Keratinocyte (primary cell): ENCODE measurements at regions not wholly inside any gene's neighbourhood (a gene's known extent, or its start where the extent isn't known, plus 50 kb on each side); places are given as distances from the start of the nearest gene placed in this dataset.

Experiments
- DNase-seq: peaks from one replicate; pipeline ENCODE4 v3.0.0-alpha.2; 2011; ENCODE audit warnings: low read depth, missing footprints, low spot score
- FAIRE-seq: peaks from 2 replicates; lab custom pipeline; 2011; peaks lifted over from hg19 to GRCh38; lab: Jason Lieb, UNC
- H2AFZ ChIP-seq: 2 replicates; pipeline ENCODE4 v1.6.0; 2012; ENCODE audit warnings: low read length, control low read depth, inconsistent platforms; ENCODE audit not compliant: control insufficient read depth
- H3K27ac ChIP-seq: 2 replicates; pipeline ENCODE4 v1.5.1; 2011; ENCODE audit warnings: low read length; ENCODE audit not compliant: control insufficient read depth, insufficient read depth
- H3K27me3 ChIP-seq: 3 replicates; pipeline ENCODE4 v1.6.0; 2011; ENCODE audit warnings: low read length; ENCODE audit not compliant: control insufficient read depth, insufficient read depth; ENCODE audit errors: extremely low read depth
- H3K36me3 ChIP-seq, 2 experiments: 2 replicates in 1 of 2; 3 replicates in 1 of 2; pipeline ENCODE4 v1.5.1; 2011; ENCODE audit warnings: low read length in 2 of 2, mild to moderate bottlenecking in 1 of 2; ENCODE audit not compliant: control insufficient read depth in 2 of 2, insufficient read depth in 2 of 2; ENCODE audit errors: extremely low read depth in 1 of 2
- H3K4me1 ChIP-seq: 3 replicates; pipeline ENCODE4 v1.5.1; 2011; ENCODE audit warnings: low read length; ENCODE audit not compliant: control insufficient read depth, insufficient read depth; ENCODE audit errors: extremely low read depth
- H3K4me2 ChIP-seq: 3 replicates; pipeline ENCODE4 v1.6.0; 2011; ENCODE audit warnings: low read depth, low read length; ENCODE audit not compliant: control insufficient read depth, insufficient read depth; ENCODE audit errors: extremely low read depth
- H3K4me3 ChIP-seq, 3 experiments: fragments of 200-600 bp in 1 of 3; sonication (generic) in 1 of 3; 2 replicates in 2 of 3; 3 replicates in 1 of 3; pipeline ENCODE4 v1.5.1; 2011 to 2016; ENCODE audit warnings: low read length in 3 of 3, mild to moderate bottlenecking in 3 of 3, control low read depth in 2 of 3, inconsistent platforms in 1 of 3, low read depth in 1 of 3, mixed read lengths in 1 of 3, mixed run types in 1 of 3, moderate library complexity in 1 of 3; ENCODE audit not compliant: control insufficient read depth in 2 of 3, insufficient read depth in 2 of 3; ENCODE audit errors: extremely low read depth in 1 of 3
- H3K79me2 ChIP-seq: 2 replicates; pipeline ENCODE4 v1.6.0; 2012; ENCODE audit warnings: low read length; ENCODE audit not compliant: control insufficient read depth, insufficient read depth
- H3K9ac ChIP-seq: 3 replicates; pipeline ENCODE4 v1.6.0; 2011; ENCODE audit warnings: low read length; ENCODE audit not compliant: control insufficient read depth, insufficient read depth; ENCODE audit errors: extremely low read depth
- H3K9me1 ChIP-seq: 3 replicates; pipeline ENCODE4 v1.6.0; 2011; ENCODE audit warnings: low read length; ENCODE audit not compliant: control insufficient read depth, insufficient read depth; ENCODE audit errors: extremely low read depth
- H3K9me3 ChIP-seq: 2 replicates; pipeline ENCODE4 v1.5.1; 2012; ENCODE audit warnings: low read depth, low read length; ENCODE audit not compliant: control insufficient read depth
- H4K20me1 ChIP-seq: 3 replicates; pipeline ENCODE4 v1.6.0; 2011; ENCODE audit warnings: low read length; ENCODE audit not compliant: control insufficient read depth, insufficient read depth; ENCODE audit errors: extremely low read depth
- EZH2 ChIP-seq: IDR thresholded peaks from one replicate; pipeline ENCODE4 v1.6.1; 2012; ENCODE audit warnings: inconsistent platforms, mild to moderate bottlenecking, low read length, moderate library complexity
- dilution Hi-C: fragments of 300-500 bp; cut with MboI; formaldehyde crosslinking; loops from one replicate; pipeline ENCODE4 v1.7.0; 2020; ENCODE audit warnings: low sequenced_read_pairs; ENCODE audit not compliant: extremely low pct_ligation_motif_present
- TF ChIP-seq, protein P1 (sequence below), 3 experiments: IDR thresholded peaks in 1 of 3; conservative IDR thresholded peaks in 1 of 3; optimal IDR thresholded peaks in 1 of 3; 2 replicates in 2 of 3; 3 replicates in 1 of 3; pipeline versions ENCODE3 to v1.5.1; 2011; ENCODE audit warnings: low read length in 3 of 3, mild to moderate bottlenecking in 3 of 3, moderate library complexity in 2 of 3, control low read depth in 1 of 3, inconsistent platforms in 1 of 3; ENCODE audit not compliant: insufficient read depth in 2 of 3; ENCODE audit errors: extremely low read depth in 1 of 3

DNA sequence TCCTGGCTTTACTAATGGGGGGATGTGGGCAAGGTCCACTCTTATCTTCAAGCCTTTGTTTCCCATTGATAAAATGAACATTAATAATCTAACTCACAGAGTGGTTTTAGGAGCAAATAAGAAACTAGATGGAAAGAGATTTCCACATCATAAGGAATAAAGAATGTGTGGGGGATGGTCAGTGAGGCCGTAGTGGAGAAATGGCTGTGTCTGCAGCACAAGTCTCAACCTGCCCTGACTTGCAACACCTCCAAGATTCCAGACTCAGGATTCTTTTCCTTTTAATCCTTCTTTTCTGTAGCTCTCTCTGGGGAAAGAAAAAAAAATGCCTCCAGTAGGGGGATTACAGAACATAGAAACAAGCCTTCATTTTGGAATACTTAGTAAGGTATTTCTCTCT is 124.2 kb upstream of the MEX3C start:
- H4K20me1 ChIP-seq, result no peaks in the 10 kb centered on the region
- no peak overlapping the region for H3K4me3 ChIP-seq
- TF ChIP-seq, protein P1, sequence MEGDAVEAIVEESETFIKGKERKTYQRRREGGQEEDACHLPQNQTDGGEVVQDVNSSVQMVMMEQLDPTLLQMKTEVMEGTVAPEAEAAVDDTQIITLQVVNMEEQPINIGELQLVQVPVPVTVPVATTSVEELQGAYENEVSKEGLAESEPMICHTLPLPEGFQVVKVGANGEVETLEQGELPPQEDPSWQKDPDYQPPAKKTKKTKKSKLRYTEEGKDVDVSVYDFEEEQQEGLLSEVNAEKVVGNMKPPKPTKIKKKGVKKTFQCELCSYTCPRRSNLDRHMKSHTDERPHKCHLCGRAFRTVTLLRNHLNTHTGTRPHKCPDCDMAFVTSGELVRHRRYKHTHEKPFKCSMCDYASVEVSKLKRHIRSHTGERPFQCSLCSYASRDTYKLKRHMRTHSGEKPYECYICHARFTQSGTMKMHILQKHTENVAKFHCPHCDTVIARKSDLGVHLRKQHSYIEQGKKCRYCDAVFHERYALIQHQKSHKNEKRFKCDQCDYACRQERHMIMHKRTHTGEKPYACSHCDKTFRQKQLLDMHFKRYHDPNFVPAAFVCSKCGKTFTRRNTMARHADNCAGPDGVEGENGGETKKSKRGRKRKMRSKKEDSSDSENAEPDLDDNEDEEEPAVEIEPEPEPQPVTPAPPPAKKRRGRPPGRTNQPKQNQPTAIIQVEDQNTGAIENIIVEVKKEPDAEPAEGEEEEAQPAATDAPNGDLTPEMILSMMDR (optimal IDR thresholded peaks at IDR 0.05 in 1 of 3, IDR thresholded peaks at IDR 0.05 in 1 of 3, conservative IDR thresholded peaks at IDR 0.05 in 1 of 3; ENCODE audit: extremely low read depth in 1 of 3, insufficient read depth in 2 of 3, low read length in 3 of 3), result no peak
- TF ChIP-seq EZH2, result no peak
- no peaks in the 10 kb centered on the region for H3K9me3 ChIP-seq
- peak overlapping the region; percentile 6 for H3K4me2 ChIP-seq
- no peaks in the 10 kb centered on the region for H3K79me2 ChIP-seq
- peaks cover 14% of the 10 kb centered on the region for H3K4me1 ChIP-seq
- FAIRE-seq (peak; percentile 89), DNase-seq (peak; percentile 66)
- no peaks in the 10 kb centered on the region for H3K27me3 ChIP-seq
- peak overlapping the region; percentile 27 for H3K27ac ChIP-seq
- H3K9ac ChIP-seq, result no peak overlapping the region
- no peaks in the 10 kb centered on the region for H3K9me1 ChIP-seq
- peak overlapping the region; percentile 25 for H2AFZ ChIP-seq
- no peaks in the 10 kb centered on the region for H3K36me3 ChIP-seq
- dilution Hi-C loops, result no loop called here

DNA sequence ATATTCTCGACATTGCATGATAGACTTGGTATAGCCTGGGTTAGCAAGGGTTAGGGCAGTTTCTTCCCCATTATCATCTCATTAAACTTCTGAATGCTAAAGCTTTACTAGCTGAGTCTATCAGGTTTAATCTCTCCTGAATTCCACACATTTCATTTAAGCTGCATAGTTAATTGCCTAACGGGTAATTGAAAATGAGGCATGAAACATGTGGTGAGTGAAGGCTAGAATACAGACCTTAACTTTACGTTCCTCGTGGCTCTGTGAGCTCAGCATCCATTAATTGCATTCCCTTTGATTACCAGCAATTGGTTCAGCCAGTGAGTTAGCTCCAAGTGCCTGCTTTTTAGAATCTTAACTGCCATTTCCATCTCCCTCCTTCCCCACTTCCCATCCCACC is 126.5 kb upstream of the MEX3C start:
- Histone ChIP-seq H3K79me2 (no peaks in the 10 kb centered on the region), H3K9me1 (no peaks in the 10 kb centered on the region), H2AFZ (no peak overlapping the region), H3K9me3 (no peaks in the 10 kb centered on the region), H4K20me1 (no peaks in the 10 kb centered on the region), H3K9ac (no peak overlapping the region), H3K27ac (no peak overlapping the region), H3K4me3 (no peak overlapping the region), H3K36me3 (no peaks in the 10 kb centered on the region), H3K4me2 (no peak overlapping the region), H3K4me1 (peaks cover 14% of the 10 kb centered on the region), H3K27me3 (no peaks in the 10 kb centered on the region)
- DNase-seq (no peak), FAIRE-seq (no peak)
- no peak for TF ChIP-seq EZH2
- TF ChIP-seq, protein P1 (optimal IDR thresholded peaks at IDR 0.05 in 1 of 3, IDR thresholded peaks at IDR 0.05 in 1 of 3, conservative IDR thresholded peaks at IDR 0.05 in 1 of 3; ENCODE audit: extremely low read depth in 1 of 3, insufficient read depth in 2 of 3, low read length in 3 of 3), result no peak
- dilution Hi-C loops, result no loop called here
